ENCODE measurements at regions not wholly inside any gene's neighbourhood (a gene's known extent, or its start where the extent isn't known, plus 50 kb on each side); places are given as distances from the start of the nearest gene placed in this dataset.

GRCh38 chr2:173785813-173786212, 179.4 kb downstream of the SP3 start:
- TF ChIP-seq, protein P1, sequence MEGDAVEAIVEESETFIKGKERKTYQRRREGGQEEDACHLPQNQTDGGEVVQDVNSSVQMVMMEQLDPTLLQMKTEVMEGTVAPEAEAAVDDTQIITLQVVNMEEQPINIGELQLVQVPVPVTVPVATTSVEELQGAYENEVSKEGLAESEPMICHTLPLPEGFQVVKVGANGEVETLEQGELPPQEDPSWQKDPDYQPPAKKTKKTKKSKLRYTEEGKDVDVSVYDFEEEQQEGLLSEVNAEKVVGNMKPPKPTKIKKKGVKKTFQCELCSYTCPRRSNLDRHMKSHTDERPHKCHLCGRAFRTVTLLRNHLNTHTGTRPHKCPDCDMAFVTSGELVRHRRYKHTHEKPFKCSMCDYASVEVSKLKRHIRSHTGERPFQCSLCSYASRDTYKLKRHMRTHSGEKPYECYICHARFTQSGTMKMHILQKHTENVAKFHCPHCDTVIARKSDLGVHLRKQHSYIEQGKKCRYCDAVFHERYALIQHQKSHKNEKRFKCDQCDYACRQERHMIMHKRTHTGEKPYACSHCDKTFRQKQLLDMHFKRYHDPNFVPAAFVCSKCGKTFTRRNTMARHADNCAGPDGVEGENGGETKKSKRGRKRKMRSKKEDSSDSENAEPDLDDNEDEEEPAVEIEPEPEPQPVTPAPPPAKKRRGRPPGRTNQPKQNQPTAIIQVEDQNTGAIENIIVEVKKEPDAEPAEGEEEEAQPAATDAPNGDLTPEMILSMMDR (IDR thresholded peaks at IDR 0.05; ENCODE audit: insufficient read depth, low read length) = no peak
- TF ChIP-seq POLR2AphosphoS5 (IDR thresholded peaks at IDR 0.05; ENCODE audit: low read depth) (no peak), GABPA (IDR thresholded peaks at IDR 0.05; ENCODE audit: low read depth) (no peak), SPI1 (IDR thresholded peaks at IDR 0.05; ENCODE audit: borderline replicate concordance, low read depth) (no peak)
- TF ChIP-seq, protein P2, sequence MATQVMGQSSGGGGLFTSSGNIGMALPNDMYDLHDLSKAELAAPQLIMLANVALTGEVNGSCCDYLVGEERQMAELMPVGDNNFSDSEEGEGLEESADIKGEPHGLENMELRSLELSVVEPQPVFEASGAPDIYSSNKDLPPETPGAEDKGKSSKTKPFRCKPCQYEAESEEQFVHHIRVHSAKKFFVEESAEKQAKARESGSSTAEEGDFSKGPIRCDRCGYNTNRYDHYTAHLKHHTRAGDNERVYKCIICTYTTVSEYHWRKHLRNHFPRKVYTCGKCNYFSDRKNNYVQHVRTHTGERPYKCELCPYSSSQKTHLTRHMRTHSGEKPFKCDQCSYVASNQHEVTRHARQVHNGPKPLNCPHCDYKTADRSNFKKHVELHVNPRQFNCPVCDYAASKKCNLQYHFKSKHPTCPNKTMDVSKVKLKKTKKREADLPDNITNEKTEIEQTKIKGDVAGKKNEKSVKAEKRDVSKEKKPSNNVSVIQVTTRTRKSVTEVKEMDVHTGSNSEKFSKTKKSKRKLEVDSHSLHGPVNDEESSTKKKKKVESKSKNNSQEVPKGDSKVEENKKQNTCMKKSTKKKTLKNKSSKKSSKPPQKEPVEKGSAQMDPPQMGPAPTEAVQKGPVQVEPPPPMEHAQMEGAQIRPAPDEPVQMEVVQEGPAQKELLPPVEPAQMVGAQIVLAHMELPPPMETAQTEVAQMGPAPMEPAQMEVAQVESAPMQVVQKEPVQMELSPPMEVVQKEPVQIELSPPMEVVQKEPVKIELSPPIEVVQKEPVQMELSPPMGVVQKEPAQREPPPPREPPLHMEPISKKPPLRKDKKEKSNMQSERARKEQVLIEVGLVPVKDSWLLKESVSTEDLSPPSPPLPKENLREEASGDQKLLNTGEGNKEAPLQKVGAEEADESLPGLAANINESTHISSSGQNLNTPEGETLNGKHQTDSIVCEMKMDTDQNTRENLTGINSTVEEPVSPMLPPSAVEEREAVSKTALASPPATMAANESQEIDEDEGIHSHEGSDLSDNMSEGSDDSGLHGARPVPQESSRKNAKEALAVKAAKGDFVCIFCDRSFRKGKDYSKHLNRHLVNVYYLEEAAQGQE (IDR thresholded peaks at IDR 0.05; ENCODE audit: insufficient replicate concordance, low read depth) = no peak
